GM19328 (cell line): ENCODE measurements at regions not wholly inside any gene's neighbourhood (a gene's known extent, or its start where the extent isn't known, plus 50 kb on each side); places are given as distances from the start of the nearest gene placed in this dataset.

Experiments
- ATAC-seq: cut with Tn5 transposase; IDR thresholded peaks from one replicate; pipeline ENCODE4 v1.9.1; 2021; ENCODE audit warnings: mild to moderate bottlenecking, moderate library complexity; ENCODE audit not compliant: unreplicated experiment

GRCh38 chr5:93279296-93279963 lies 301.6 kb downstream of the NR2F1-AS1 start:
- ATAC-seq, result no peak

- ATAC-seq, result no peak
Measured at GRCh38 chr5:93278896-93279295, 302.1 kb downstream of the NR2F1-AS1 start.

GRCh38 chr5:93277051-93277450 lies 304.0 kb downstream of the NR2F1-AS1 start:
- ATAC-seq, result no peak

DNA sequence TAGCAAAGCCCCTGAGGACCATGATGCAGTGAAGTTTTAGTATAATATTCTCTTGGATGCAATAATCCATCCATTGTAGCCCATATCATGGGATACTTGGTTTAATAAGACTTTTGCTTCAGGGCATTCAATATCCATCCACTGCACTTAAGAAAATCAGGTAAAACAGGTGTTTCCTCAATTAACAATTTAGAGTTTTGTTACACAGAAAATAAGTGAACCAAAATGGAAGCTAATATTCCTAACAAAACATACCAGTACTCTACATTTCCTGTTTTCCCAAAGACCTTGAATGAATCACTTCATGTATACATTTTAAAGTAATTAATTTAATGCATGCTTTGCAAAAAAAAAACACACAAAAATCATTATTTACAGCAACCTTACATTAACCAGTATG lies 305.6 kb downstream of the NR2F1-AS1 start:
- no peak for ATAC-seq

GRCh38 chr5:93274291-93274690 lies 306.7 kb downstream of the NR2F1-AS1 start:
- ATAC-seq, result no peak

GRCh38 chr5:93273176-93273575 lies 307.8 kb downstream of the NR2F1-AS1 start:
- no peak for ATAC-seq

- no peak for ATAC-seq
Measured at GRCh38 chr5:93272108-93272507, 308.9 kb downstream of the NR2F1-AS1 start.

DNA sequence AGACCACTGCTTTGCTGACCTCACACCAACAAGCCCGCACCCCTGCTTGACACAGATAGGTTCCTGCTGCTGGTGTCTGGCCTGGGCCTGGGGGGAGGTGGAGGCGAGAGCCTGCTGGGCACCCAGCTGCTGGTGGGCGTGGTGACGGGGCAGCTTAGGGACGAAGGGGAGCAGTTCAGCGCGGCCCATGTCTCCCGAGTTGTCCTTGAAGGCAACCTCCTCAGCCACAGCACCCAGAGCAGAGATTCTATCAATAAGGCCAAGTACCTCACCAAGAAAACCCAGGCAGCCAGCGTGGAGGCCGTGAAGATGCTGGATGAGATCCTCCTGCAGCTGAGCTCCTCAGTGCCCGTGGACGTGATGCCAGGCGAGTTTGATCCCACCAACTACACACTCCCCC lies 313.3 kb downstream of the NR2F1-AS1 start:
- no peak for ATAC-seq

DNA sequence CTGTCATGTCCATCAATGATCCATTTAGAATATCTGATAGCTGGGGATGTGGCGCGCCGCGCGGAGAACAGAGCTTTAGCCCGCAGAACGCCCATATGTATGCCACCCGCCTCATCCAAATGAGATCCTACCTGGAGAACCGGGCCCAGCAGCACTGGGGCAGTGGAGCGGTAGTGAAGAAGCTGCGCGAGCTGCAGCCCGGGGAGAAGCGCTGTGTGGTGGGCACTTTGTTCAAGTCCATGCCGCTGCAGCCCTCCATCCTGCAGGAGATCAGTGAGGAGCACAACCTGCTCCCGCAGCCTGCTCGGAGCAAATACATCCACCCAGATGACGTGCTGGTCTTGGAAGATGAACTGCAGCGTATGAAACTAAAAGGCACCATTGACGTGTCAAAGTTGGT lies 313.7 kb downstream of the NR2F1-AS1 start:
- no peak for ATAC-seq

- ATAC-seq, result no peak
Measured at GRCh38 chr5:93257616-93258015, 323.4 kb downstream of the NR2F1-AS1 start.

DNA sequence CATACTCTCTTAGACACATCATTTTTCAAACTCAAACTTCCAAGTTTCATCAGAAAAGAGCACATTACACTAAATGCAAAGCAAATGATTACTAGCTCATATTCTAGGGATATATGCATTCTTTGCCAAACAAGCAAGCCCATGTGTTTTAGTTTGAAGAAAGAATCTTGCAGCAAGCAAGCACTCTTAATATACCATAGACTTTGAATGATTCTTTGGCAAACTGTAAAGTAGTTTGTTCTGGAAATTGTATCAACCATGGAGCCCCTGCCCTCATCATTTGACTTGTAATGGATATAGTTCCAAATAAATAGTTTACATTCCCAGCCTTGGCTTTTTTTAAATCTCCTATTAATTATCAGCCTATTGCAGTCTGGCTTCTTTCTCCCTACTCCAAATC lies 325.2 kb downstream of the NR2F1-AS1 start:
- ATAC-seq, result no peak

DNA sequence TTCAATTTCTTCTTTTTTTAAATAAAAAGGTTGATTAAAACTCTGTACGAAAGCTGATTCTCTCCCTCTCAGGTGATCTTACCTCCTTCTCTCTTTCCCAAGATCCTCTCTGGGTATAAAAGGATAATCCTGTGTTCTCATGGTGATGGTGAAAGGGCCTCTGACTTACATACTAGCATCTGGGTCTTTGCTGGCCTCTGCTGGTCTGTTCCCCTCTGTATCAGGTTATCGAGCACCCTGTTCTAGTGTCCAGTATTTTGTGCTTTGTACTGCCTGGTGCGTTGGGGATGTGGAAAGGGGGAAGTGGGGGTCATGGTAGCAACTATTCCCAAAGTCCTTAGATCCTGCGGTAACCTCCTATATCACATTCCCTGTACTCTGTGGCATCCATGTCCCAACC lies 328.9 kb downstream of the NR2F1-AS1 start:
- no peak for ATAC-seq

- no peak for ATAC-seq
Measured at GRCh38 chr5:93251347-93251746, 329.7 kb downstream of the NR2F1-AS1 start.

DNA sequence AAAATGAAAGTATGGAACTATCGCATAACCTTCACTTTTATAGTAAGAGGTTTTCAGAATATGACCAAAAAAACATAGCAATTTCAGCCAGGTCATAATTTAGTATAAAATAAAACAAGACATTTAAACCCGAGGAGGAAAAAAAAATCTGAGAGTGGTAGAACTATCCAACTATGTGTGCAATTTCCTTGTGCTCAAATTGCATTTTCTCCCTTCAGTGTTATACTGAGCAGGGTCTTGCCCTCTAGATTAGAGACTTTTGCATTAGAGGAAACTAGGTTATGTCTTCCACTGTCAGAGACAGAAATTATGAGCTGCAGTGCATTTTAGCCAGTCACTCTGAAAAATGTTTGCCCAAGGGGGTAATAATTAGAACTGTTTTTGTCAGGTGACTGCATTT lies 330.6 kb downstream of the NR2F1-AS1 start:
- ATAC-seq, result no peak

DNA sequence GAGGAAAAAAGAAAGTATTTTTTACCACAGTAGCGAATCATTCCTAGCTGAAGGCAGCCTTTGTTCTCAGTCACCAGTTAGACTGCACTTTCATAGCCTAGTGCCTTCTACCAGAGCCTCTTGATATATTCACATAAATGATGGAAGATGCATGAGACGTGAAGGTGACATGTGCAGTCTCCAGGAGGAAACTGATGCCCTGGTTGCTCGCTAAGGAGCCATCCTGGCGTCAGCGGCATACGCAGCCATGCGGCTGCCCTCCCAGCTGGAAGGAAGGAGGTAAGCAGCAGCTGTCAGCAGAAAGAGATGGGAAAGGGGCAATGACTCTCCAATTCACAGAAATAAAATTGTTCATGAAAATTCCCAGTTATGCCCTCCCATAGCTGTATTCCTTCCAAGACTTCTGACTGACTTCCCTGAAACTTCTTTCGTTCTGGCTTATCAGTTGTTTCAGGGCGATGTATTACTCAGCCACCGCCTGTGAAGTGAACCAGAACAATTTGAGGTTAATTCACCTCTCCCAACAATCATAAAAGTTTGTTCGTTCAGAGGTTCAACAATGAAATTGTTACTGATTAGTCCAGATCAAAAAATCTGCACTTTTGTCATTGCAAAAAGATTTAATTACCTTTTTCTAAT lies 331.2 kb downstream of the NR2F1-AS1 start:
- ATAC-seq, result no peak

DNA sequence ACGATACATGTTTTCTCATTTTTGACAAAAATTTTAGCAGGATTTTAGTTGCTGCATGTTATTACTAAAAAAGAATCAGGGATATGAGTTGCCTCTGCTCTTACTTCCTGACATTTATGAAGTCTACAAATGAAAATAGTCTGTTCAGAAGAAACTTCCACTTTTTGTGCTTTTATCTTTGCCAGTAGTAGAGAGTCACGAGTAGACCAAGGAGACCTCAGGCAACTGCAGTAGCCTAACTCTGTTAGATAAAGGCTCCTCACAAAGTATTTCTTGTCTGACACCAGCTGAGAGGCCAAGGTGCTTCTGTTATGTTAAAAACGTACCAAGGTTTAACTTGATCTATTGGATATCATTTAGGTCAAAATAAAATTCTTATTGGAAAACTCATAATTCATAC lies 333.9 kb downstream of the NR2F1-AS1 start:
- no peak for ATAC-seq

DNA sequence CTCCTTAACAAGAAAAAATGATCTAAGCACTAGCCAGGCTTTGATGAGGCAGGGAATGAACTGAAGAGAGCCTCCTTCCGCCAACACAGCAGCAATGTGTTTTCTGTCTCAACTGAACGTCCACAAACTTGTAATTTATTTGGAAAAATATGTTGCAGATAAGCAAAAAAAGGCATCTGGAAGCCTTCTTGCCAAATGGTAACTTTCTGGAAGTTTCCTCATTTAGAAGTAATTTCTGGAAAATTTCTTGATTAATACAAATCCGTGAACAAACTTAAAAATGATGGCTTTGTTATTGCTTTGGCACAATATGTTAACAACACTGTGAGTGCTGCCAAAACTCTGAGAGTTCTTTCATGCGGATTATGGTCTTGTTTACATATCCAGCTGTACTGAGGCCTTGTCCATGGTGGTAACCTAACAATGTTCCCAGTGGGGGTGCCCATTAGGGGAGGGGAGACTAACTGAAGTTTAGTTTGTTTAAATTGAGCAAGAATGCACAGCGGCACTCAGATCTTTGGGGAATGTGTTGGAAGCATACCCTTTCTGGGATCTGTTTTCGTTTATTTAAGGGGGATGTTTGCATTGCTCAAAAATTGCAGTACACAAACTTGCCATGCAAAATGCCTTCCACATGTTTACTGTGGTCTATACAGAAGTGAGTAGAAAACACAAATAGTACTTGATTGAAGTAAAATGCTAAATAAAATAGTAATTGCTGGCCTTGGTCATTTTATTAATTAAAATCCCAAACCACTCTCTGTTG lies 334.7 kb downstream of the NR2F1-AS1 start:
- no peak for ATAC-seq

GRCh38 chr5:93245226-93245625 lies 335.8 kb downstream of the NR2F1-AS1 start:
- ATAC-seq, result no peak

- no peak for ATAC-seq
Measured at GRCh38 chr5:93243481-93243880, 337.5 kb downstream of the NR2F1-AS1 start.

DNA sequence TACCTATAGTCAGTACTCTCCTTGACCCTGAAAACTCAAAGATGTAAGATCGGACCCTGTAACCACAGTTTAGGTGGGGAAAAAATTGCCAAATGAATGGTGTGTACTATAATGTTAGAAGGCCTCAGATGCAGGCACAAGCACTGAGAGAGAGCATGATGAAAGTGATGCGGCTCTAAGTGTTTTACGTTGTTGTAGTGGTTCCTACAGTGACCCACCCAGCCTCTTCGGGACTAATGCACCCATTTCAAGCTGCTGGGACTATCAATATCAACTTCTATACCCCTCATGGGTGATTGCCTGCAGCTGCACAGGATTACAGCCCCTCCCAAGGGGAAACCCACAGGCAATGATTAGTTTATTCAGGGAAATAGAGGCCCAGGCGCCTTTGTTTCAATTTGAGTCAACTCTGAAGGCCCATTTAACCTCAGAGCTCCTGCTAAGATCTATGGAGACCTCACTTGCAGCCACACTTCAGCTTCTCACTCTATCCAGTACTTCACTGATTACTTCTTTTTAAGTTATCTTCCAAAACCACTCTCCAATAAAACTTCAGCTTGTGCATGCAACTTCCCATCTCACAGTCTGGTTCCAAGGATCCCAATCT lies 340.7 kb downstream of the NR2F1-AS1 start:
- no peak for ATAC-seq

DNA sequence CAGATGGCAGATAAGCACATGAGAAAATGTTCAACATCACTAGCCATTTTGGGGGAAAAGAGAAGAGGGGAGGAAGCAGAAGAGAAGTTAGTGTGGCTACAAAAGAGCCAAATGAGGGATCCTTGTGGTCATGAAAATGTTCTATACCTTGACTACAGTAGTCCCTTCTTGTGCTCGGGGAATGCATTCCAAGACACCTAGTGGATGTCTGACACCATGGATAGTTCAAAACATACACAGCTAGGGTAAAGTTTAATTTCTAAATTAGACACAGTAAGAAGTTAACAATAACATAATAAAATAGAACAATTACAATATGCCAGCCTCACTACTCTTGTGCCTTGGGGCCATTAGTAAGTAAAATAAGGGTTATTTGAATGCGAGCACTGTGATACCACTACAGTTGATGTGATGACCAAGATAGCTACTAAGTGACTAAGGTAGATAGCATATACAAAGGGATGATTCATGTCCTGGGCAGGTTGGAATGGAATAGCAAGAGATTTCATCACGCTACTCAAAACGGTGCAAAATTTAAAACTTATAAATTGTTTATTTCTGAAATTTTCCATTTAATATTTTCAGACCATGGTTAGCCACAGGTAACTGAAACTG lies 344.1 kb downstream of the NR2F1-AS1 start:
- ATAC-seq, result no peak
